Activated CD8-positive, alpha-beta memory T cell treated with anti-CD3 and anti-CD28 coated beads for 1 hour (primary cell): ENCODE measurements at regions not wholly inside any gene's neighbourhood (a gene's known extent, or its start where the extent isn't known, plus 50 kb on each side); places are given as distances from the start of the nearest gene placed in this dataset.
"Not testable (repeated sequence)": the region's sequence is repeated elsewhere in the genome, so short reads cannot be mapped to it uniquely, and the experiment has no call there.

Experiments
- DNase-seq, 2 donors: peaks; one replicate each; pipeline ENCODE4 v3.0.0-alpha.2; 2020; ENCODE audit warnings: low read depth in 1 of 2; ENCODE audit errors: extremely low read depth in 1 of 2

- DNase-seq: no peak
Measured at GRCh38 chr1:173341971-173342370, 134.8 kb upstream of the TNFSF4 start.

GRCh38 chr1:173342736-173343135 is 134.4 kb upstream of the PRDX6 start:
- DNase-seq: no peak

- no peak for DNase-seq
Measured at GRCh38 chr1:173344034-173344743, 132.9 kb upstream of the PRDX6 start.

- no peak for DNase-seq
Measured at GRCh38 chr1:173347282-173347818, 129.8 kb upstream of the PRDX6 start.

- not testable (repeated sequence) for DNase-seq
Measured at GRCh38 chr1:173352635-173353034, 124.5 kb upstream of the PRDX6 start.

GRCh38 chr1:173353350-173353749 is 123.8 kb upstream of the PRDX6 start:
- no peak for DNase-seq

GRCh38 chr1:173354937-173355280 is 122.2 kb upstream of the PRDX6 start:
- no peak for DNase-seq

GRCh38 chr1:173355281-173356031 is 121.7 kb upstream of the PRDX6 start:
- DNase-seq: no peak

GRCh38 chr1:173356191-173356762 is 120.9 kb upstream of the PRDX6 start:
- no peak for DNase-seq

- DNase-seq: no peak
Measured at GRCh38 chr1:173360487-173361063, 116.6 kb upstream of the PRDX6 start.

- no peak for DNase-seq
Measured at GRCh38 chr1:173362543-173362942, 114.6 kb upstream of the PRDX6 start.

- DNase-seq: no peak
Measured at GRCh38 chr1:173364827-173365226, 112.3 kb upstream of the PRDX6 start.

- DNase-seq: no peak
Measured at GRCh38 chr1:173365341-173365740, 111.8 kb upstream of the PRDX6 start.

GRCh38 chr1:173367136-173367535 is 110.0 kb upstream of the PRDX6 start:
- DNase-seq: no peak

- not testable (repeated sequence) for DNase-seq
Measured at GRCh38 chr1:173370586-173370985, 106.5 kb upstream of the PRDX6 start.

- not testable (repeated sequence) for DNase-seq
Measured at GRCh38 chr1:173376065-173376464, 101.1 kb upstream of the PRDX6 start.

GRCh38 chr1:173377266-173377665 is 99.9 kb upstream of the PRDX6 start:
- DNase-seq: no peak

GRCh38 chr1:173383351-173383750 is 93.8 kb upstream of the PRDX6 start:
- no peak for DNase-seq

GRCh38 chr1:173388352-173388751 is 88.8 kb upstream of the PRDX6 start:
- no peak for DNase-seq

- DNase-seq: no peak
Measured at GRCh38 chr1:173392895-173393658, 84.1 kb upstream of the PRDX6 start.

- DNase-seq: no peak
Measured at GRCh38 chr1:173393659-173394000, 83.5 kb upstream of the PRDX6 start.
